HFFc6 (cell line): ENCODE measurements at regions not wholly inside any gene's neighbourhood (a gene's known extent, or its start where the extent isn't known, plus 50 kb on each side); places are given as distances from the start of the nearest gene placed in this dataset.
"Not testable (repeated sequence)": the region's sequence is repeated elsewhere in the genome, so short reads cannot be mapped to it uniquely, and the experiment has no call there.

Experiments
- DNase-seq: peaks from one replicate; pipeline ENCODE4 v3.0.0-alpha.2; 2018
- H3K27ac Mint-ChIP-seq: 2 replicates; pipeline ENCODE4 v1.8.0; 2020; ENCODE audit warnings: mild to moderate bottlenecking, mixed read lengths
- H3K27me3 Mint-ChIP-seq: 2 replicates; pipeline ENCODE4 v1.8.0; 2021; ENCODE audit warnings: mild to moderate bottlenecking, moderate library complexity, mixed read lengths; ENCODE audit not compliant: insufficient read depth
- H3K36me3 Mint-ChIP-seq: 2 replicates; pipeline ENCODE4 v1.8.0; 2021; ENCODE audit warnings: low read depth, mixed read lengths
- H3K4me1 Mint-ChIP-seq: 2 replicates; pipeline ENCODE4 v1.8.0; 2020; ENCODE audit warnings: low read depth, mixed read lengths
- H3K4me3 Mint-ChIP-seq: 2 replicates; pipeline ENCODE4 v1.8.0; 2020; ENCODE audit warnings: mild to moderate bottlenecking, moderate library complexity, mixed read lengths
- H3K9me3 Mint-ChIP-seq: 2 replicates; pipeline ENCODE4 v1.8.0; 2020; ENCODE audit warnings: mild to moderate bottlenecking, mixed read lengths
- TF ChIP-seq, protein P1 (sequence below): fragments of 200-600 bp; sonication (generic); IDR thresholded peaks from 2 replicates; pipeline ENCODE4 v1.5.0; 2021; ENCODE audit warnings: antibody characterized with exemption, mild to moderate bottlenecking

DNA sequence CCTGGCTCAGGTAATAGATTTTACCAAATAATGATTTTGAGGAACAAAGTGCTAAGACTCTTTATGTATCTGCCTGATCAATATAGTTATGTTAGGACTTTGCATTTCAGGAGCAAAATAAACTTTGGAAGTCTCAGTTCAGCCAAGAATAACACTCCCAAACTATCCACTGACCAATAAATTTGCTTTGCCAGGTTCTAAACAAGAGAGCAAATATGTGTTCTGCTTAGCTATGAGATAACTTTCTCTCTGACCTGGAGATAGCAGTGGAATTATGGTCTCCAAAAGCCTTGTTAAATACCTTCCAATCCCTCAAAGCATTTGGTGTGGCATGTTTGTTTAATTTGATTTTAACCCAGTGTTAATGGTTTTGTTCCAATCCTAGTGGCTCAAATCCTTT is 1541.1 kb downstream of the FAM181B start:
- peaks cover 20% of the 10 kb centered on the region for H3K9me3 Mint-ChIP-seq
- no peak for DNase-seq
- no peak overlapping the region for H3K27ac Mint-ChIP-seq
- H3K4me3 Mint-ChIP-seq: no peak overlapping the region
- no peaks in the 10 kb centered on the region for H3K4me1 Mint-ChIP-seq
- H3K27me3 Mint-ChIP-seq: peaks cover 2% of the 10 kb centered on the region; the same call in 1 of the 2 replicates
- TF ChIP-seq, protein P1, sequence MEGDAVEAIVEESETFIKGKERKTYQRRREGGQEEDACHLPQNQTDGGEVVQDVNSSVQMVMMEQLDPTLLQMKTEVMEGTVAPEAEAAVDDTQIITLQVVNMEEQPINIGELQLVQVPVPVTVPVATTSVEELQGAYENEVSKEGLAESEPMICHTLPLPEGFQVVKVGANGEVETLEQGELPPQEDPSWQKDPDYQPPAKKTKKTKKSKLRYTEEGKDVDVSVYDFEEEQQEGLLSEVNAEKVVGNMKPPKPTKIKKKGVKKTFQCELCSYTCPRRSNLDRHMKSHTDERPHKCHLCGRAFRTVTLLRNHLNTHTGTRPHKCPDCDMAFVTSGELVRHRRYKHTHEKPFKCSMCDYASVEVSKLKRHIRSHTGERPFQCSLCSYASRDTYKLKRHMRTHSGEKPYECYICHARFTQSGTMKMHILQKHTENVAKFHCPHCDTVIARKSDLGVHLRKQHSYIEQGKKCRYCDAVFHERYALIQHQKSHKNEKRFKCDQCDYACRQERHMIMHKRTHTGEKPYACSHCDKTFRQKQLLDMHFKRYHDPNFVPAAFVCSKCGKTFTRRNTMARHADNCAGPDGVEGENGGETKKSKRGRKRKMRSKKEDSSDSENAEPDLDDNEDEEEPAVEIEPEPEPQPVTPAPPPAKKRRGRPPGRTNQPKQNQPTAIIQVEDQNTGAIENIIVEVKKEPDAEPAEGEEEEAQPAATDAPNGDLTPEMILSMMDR: no peak
- H3K36me3 Mint-ChIP-seq: no peaks in the 10 kb centered on the region

- Mint-ChIP-seq H3K4me1 (no peaks in the 10 kb centered on the region), H3K27ac (no peak overlapping the region), H3K36me3 (no peaks in the 10 kb centered on the region), H3K4me3 (no peak overlapping the region), H3K27me3 (no peaks in the 10 kb centered on the region), H3K9me3 (peaks cover 20% of the 10 kb centered on the region)
- TF ChIP-seq, protein P1: no peak
- no peak for DNase-seq
Measured at GRCh38 chr11:81190546-81190945, 1543.1 kb downstream of the FAM181B start.

- not testable (repeated sequence) for H3K27me3 Mint-ChIP-seq, DNase-seq, H3K4me1 Mint-ChIP-seq, H3K27ac Mint-ChIP-seq, H3K4me3 Mint-ChIP-seq, H3K36me3 Mint-ChIP-seq
- peaks cover 38% of the 10 kb centered on the region for H3K9me3 Mint-ChIP-seq
Measured at GRCh38 chr11:81187033-81187432, 1546.6 kb downstream of the FAM181B start.

DNA sequence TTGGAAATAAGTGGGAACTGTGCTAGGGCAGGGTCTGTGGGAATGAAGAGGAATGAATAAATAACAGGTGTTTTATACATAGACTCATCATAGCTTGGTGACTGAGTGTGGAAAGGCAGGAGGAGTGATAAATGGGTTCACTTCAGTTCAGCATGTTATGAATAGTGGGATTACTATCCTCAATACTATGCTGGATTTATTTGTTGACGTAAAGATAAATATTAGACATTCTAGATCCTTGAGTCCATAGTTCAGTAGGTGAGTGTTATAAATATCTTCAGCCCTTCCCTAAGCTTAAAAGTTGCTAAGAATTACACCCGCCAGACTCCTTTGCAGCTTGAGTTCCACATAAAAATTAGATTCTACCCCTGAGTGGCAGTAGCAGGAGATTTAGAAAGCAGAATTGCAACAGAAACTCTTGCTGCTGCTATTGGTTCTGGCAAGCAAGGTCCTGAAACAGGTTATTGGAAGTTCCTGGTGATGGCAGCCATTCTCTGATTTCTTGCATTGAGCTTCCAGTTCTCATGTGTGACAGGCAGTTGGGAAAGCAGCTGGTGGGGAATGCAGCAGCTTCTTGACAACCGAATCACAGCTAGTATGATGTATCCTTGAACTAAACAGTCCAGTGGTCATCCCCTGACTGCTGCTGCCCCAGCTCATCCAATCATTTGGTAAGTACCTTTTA is 1558.9 kb downstream of the FAM181B start:
- Mint-ChIP-seq H3K27ac (no peak overlapping the region), H3K36me3 (no peaks in the 10 kb centered on the region), H3K27me3 (no peaks in the 10 kb centered on the region), H3K4me3 (no peak overlapping the region), H3K9me3 (peaks cover 11% of the 10 kb centered on the region), H3K4me1 (no peaks in the 10 kb centered on the region)
- TF ChIP-seq, protein P1: no peak
- DNase-seq: no peak

- no peak for DNase-seq
- H3K27ac Mint-ChIP-seq: no peak overlapping the region
- no peaks in the 10 kb centered on the region for H3K27me3 Mint-ChIP-seq
- H3K36me3 Mint-ChIP-seq: no peaks in the 10 kb centered on the region
- peaks cover 6% of the 10 kb centered on the region for H3K9me3 Mint-ChIP-seq
- TF ChIP-seq, protein P1: no peak
- H3K4me3 Mint-ChIP-seq: no peak overlapping the region
- no peaks in the 10 kb centered on the region for H3K4me1 Mint-ChIP-seq
Measured at GRCh38 chr11:81165164-81165563, 1568.5 kb downstream of the FAM181B start.

- no peak for DNase-seq
- no peaks in the 10 kb centered on the region for H3K4me1 Mint-ChIP-seq
- TF ChIP-seq, protein P1: no peak
- H3K36me3 Mint-ChIP-seq: no peaks in the 10 kb centered on the region
- H3K27ac Mint-ChIP-seq: no peak overlapping the region
- no peaks in the 10 kb centered on the region for H3K27me3 Mint-ChIP-seq
- peaks cover 24% of the 10 kb centered on the region for H3K9me3 Mint-ChIP-seq
- no peak overlapping the region for H3K4me3 Mint-ChIP-seq
Measured at GRCh38 chr11:81159900-81160299, 1573.8 kb downstream of the FAM181B start.
